HG02970 (cell line): ENCODE measurements at regions not wholly inside any gene's neighbourhood (a gene's known extent, or its start where the extent isn't known, plus 50 kb on each side); places are given as distances from the start of the nearest gene placed in this dataset.
"Not testable (repeated sequence)": the region's sequence is repeated elsewhere in the genome, so short reads cannot be mapped to it uniquely, and the experiment has no call there.

Experiments
- ATAC-seq: cut with Tn5 transposase; IDR thresholded peaks from one replicate; pipeline ENCODE4 v1.9.1; 2021; ENCODE audit warnings: mild to moderate bottlenecking, moderate library complexity, moderate number of reproducible peaks; ENCODE audit not compliant: unreplicated experiment, low FRiP score

DNA sequence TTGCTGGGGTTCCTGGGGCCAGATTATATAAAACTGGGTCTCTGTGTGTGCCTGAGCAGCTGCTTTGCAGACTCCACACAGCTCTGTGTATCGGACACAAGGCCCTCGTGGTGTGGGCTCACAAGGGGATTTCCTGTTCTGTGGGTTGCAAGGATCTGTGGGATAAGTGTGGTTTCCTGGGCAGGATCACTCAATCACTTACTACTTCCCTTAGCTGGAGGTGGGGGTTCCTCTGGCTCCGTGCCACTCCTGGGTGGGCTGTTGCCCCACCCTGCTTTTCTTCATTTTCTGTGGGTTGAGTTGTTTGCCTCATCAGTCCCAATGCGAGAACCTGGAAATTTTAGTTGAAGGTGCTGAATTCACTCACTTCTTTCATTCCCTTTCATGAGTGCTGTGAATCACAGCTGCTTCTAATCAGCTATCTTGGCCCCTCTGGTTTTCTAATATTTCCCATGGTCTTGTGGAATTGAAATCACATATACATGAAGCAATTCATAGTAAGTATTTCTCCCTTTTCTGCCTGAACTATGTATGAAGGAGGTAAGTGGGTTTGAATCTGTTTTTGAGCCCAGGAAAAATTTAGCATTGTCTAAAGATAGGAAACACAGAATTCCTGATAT is 196.3 kb downstream of the DCDC2C start:
- no peak for ATAC-seq

DNA sequence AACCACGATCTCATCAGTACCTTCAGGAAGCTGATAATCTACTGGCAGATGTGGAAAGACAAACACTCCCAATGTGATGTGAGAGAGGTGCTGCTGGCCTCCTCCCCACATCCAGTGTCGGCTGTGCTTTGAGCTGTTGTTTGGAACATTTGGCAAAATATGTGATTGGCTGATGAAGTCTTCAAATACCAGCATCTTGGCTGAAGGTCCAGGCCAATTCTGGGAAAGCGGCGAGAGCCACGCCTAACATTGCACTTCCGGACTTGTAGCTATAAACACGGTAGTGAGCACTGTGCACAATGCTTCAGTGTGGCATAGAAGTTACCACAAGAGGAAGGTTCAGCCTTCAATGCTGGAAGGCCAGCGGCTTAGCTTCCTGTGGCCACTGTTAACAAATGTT is 198.8 kb downstream of the DCDC2C start:
- ATAC-seq: no peak

DNA sequence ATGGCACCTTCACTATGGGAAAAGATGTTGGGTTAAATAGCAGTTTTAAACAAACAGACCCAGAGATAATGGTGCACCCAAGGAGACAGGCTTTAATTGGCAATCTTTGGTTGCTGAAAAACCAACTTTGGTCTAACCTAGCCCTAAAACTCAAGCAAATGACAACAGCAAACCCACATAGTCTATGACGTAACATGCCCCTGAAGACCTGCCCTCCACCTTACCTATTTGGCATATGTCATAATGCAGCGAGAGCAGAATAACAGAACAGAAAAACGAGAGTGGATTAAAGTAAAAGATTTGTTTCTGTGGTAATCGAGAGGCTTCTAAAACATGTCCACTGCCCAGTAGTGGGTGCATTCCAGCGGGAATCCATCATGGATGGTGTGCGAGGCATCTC is 200.7 kb downstream of the DCDC2C start:
- no peak for ATAC-seq

DNA sequence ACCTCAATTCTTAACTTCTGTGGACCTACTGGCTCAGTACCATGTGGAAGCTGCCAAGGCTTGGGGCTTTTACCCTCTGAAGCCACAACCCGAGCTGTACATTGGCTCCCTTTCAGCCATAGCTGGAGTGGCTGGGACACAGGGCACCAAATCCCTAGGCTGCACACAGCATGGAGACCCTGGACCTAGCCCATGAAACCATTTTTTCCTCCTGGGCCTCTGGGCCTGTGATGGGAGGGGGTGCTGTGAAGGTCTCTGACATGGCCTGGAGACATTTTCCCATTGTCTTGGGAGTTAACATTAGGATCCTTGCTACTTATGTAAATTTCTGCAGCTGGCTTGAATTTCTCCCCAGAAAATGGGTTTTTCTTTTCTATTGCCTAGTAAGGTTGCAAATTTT is 205.1 kb downstream of the DCDC2C start:
- ATAC-seq: not testable (repeated sequence)

DNA sequence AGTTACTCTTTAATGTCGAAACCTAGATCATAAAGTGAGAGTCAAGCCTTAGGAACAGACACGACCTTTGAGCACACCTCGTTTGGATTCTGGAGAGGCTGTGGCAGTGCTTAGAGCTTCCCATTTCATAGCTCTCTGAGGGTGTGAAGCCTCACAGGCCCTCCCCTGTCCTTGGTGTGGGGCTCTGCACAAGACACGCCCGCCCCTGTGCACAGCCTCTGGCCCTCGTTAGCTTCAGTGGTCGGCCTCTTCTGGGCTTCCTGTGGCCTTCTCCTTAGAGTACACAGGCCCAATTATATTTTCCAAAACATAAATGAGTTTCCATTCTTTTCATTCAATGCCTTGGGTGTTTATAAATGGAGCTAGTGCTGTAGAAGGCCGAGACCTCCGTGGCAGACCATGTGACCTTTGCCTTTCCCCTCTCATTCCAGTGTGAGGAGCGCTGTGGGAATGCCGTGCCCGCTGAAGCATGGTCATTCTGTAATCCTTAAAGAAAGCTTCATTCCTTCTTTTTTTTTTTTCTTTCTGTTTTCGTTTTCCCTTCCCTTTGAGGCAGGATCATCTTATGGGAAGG is 208.6 kb downstream of the DCDC2C start:
- ATAC-seq: no peak

DNA sequence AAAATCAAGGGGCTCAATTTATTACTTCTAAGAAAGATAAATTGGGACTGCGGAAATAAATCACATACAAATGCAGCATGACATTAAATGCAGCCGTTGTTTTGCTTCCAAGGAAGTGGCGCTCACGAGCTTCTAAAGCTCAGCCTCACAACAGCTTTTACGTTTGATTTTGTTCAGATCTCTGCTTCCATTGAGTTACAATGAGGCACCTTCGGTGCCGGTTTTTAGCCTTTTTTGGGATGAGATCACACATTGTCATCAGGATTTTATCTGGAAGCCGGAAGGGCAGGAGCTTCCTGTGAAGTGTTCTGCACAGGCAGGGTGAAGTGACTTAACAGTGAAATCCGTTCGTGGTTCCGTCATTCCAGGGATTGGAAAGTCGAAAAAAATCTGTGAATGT is 209.8 kb downstream of the DCDC2C start:
- ATAC-seq: no peak

DNA sequence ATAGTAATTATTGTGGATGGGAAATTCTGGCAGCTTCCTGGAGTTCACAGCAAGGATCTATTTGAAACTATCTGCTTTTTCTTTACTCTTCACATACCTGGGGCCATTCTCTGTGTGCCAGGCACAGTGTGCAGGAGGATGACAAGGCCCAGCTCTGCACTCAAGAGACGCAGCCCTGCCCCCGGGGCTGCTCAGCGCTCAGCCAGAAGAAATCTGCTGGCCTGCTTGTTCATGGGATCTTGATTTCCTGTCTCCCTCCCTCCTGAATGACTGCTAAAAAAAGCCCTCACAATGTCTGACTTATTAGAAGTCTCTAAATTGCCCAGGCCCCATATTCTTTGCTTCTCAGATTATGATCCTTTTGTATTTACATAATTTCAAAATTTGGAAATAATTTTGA is 210.9 kb downstream of the DCDC2C start:
- no peak for ATAC-seq

DNA sequence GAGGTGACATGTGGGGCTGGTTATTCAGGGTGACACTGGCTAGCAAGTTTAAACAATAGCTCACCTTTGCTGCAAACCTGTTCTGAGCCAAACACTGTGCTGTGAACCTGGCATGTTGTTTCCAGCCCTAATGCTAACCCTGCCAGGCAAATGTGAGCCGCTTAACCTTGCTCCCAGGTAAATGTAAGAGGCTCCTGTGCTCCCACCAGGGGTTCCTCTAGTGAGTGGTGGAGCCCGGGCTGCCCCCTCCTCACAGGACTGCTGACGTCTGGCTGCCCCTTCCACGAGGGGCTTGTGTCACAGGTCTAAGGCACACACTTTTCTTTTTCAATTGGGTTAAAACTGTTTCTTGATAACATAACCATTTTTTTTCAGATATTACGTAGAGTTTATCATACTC is 223.7 kb downstream of the DCDC2C start:
- no peak for ATAC-seq

DNA sequence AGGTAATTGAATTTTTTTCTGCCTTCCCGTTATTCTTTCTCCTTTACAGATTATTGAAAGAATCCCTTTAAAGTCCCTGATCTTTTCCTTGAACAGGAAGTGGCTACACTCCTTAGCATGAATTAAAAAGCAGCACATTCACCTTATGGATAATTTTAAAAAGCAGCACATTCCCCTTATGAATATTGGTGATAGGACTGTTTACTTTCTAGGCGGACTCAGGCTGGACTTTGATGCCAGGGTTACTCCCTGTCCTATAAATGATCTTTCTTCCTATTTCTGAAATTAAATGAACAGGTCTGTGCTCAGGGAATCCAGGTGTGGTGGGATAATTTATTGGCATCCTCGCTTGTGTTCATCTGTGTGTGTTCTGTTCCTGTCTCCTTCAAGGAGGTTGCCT is 226.0 kb downstream of the DCDC2C start:
- no peak for ATAC-seq

DNA sequence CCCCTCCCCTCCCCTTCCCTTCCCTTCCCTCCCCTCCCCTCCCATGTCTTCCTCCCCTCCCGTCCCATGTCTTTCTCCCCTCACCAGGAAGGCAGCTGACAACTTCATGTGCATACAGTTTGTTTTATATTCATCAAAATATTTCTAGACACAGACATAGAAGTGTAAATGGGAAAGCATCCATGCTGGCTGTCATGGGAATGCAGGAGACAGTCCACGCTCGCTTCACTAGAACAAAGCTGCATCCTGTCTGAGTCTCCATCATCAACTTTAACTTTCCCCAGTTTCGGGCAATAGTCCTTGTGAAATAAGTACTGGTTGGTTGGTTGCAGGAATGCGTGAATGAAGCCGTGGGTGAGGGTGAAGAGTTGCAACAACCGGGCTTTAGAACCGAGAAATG is 226.9 kb downstream of the DCDC2C start:
- ATAC-seq: no peak

DNA sequence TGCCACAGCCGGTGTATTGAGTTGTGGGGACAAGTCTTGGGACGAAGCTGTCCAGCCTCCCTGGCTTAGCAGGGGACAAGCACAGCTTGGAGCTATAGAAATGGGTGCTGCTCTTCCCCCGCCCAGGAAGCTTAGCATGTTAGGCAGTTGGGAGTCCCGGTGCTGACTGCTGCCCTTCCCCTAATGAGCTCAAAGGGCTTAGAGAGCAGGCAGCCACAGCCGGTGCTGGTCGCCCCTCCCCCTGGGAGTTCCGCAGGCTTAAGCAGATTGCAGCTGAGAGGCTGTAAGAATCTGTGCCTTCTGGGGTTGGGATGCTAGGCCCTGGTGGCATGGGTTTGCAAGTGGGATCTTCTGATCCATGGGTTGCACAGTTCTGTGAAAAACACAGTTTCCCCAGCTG is 237.3 kb downstream of the DCDC2C start:
- ATAC-seq: no peak

DNA sequence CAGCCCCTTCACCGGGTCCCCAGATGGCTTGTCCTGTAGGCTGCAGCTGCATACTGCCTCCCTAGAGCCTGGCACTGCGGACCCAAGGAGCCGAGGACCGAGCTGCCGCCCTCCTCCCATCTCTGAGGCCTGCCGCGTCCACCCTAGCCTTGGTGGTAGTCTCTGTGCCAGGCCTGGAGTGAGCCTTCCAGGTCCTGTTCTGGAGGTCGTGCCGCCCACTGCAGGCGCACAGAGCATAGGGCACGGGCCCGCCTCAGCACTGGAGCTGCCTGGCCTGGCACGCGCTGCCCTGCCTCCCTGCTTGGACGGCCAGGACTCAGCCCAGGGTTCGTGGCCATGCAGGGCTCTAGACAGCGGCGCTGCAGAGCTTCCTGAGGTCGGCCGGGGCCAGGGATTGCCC is 239.5 kb downstream of the DCDC2C start:
- no peak for ATAC-seq

DNA sequence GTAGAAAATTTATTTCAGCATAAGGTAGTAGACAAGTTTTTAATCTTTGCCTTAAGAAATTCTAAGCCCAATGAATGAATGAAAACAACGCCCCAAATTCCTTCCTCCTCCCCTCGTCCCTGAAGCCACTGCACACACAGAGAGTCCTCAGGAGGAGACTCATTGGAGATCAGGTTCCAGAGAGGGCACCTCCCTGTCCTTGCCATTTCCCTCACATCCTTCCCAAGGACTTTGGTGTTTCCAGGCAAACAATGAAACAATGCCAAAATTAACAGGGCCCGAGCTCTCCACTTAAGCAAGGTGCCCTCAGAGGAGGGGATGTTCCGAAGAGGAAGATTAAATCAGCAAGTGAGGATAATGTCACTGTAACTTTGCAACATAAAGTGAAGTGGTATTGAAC is 240.7 kb downstream of the DCDC2C start:
- ATAC-seq: no peak

DNA sequence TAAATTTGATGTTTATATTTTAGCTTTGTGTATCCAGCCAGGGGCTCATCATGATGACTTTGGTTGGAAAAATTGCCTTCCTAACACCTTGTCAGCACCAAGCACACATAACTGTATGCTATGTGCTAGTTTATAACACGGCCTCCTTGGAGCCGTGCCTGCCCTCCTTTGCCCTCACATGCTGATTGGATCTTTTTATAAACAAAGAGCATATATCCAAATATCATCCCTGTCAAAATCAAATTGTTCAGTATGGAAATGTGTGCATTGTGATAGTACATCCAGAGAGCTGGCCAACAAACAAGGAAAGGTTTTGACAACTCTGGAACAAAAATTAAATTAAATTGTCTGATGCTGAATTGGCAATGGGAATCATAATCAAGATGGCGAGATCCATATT is 241.5 kb downstream of the DCDC2C start:
- no peak for ATAC-seq

DNA sequence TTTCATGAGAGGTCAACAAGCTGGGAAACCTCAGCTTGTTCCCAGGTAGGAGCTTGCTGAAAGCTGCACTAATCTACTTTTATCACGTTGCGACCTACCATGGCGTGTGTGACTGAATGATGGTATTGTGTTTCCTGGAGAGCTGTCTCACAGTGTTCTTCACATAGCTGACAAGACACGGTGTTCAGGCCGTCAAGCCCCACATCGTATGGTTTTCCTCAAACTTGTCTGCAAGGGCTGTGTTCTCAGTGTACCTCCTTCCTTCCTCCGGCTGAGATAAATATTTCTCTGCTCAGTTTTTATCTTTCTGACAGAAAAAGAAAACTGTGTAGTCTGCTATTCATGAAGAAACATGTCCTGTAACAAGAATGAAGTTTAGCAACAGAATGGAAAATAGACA is 244.8 kb downstream of the DCDC2C start:
- ATAC-seq: no peak

DNA sequence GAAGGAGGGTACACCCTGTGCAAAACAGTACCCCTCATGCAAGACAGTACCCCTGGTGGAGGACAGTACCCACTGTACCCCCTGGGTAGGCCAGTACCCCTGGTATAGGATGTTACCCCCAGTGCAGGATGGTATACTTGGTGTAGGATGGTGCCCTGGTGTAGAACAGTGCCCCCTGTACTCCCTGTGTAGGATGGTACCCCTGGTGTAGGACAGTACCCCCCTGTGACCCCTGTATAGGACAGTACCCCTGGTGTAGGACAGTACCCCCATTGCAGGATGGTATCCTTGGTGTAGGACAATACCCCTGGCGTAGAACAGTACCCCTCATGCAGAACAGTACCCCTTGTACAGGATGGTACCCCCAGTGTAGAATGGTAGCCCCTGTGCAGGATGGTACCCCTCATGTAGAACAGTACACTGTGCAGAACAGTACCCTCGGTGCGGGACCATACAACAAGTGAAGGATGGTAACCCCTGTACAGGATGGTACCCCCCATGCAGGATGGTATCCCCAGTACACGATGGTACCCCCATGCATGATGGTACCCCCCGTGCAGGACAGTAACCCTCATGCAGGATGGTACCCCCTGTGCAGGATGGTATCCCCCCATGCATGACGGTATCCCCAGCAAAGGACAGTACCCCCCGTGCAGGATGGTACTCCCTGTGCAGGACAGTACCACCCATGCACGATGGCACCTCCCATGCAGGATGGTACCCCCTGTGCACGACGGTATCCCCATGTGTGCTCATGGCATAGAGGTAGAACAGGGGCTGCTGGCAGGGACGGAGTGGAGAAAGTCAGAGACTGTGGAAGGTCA is 248.0 kb downstream of the DCDC2C start:
- no peak for ATAC-seq

DNA sequence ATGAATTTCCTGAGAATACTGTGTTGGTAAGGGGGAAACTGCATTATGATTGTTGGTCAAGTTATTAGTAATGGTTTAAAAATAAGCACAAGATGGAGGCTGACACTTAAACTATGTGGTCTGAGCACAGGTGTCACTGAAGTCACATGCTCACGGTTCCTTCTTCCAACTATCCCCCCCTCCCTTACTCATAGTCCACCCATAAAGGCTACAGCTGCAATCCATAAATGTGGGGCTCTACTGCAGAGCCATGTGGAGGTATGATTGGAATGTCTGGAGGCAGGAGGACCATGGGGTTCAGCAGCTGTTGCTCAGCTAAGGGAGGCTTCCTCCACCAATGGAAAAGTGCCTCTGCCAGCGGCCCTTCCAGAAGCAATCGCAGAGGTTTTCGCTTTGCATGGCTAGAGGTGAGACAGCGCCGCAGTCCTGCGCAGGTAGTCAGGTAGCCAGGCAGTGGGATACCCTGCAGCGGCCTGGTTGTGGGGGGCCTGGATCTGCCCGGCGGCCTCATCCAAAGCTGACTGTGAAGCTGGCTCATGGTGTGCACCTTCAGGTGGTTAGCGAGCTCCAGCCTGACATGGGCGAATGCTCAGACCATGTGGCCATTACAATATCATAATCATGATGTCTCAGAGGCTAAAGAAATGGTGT is 249.6 kb downstream of the DCDC2C start:
- ATAC-seq: no peak

DNA sequence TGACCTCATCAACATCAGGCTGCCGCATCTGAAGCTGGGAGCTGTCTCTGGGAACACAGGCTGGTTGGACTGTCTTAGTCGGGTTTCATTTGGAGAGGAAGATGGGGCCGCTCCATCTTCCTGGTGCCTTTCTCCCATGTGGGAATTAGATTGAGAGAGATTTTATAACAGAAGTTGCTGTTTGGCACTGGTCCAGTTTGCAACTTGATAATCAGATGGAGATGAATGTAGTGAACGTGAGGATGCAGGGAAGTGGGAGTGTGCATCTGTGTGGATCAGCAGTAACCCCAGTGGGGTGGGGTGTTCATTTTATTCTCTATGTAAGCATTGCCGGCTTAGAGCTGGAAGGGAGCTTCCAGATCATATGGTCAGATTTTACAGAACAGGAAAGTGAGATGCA is 250.9 kb downstream of the DCDC2C start:
- ATAC-seq: no peak

DNA sequence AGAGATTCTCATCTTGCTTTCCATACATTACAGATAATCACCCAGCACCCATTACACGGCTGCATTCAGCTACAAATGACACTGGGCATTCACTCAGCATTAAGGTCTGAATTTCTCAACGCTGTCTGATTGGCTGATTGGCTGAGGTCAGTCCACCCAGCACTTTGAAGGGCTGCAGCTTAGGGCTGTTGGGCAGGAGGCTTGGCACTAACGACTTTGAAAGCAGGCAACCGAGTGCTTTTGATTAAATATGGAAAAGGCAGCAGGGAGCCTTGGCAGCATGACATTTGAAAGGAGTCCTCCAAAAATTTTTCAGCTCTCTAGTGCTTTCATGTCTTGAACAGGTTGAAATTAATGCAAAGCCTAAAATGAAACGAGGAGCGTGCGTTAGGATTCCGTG is 253.0 kb downstream of the DCDC2C start:
- no peak for ATAC-seq

DNA sequence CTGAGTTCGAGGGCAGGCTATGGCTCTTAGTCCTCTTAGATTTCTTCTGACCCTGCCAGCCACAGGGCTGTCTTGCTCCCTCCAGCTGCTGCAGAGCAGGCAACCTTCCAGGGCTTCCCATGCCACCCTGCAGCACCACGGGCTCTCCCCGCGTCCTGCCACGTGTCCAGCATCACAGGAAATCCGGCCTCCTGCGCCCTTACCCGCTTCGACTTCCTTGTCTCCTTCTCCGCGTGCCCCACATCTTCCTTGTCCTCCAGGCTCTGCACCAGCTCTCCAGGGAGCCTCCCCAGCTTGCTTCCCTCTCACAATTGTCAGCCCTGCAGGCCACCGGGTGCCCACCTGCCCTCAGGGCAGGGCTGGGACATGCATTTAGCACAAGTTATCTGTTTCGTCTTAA is 253.5 kb downstream of the DCDC2C start:
- ATAC-seq: no peak

DNA sequence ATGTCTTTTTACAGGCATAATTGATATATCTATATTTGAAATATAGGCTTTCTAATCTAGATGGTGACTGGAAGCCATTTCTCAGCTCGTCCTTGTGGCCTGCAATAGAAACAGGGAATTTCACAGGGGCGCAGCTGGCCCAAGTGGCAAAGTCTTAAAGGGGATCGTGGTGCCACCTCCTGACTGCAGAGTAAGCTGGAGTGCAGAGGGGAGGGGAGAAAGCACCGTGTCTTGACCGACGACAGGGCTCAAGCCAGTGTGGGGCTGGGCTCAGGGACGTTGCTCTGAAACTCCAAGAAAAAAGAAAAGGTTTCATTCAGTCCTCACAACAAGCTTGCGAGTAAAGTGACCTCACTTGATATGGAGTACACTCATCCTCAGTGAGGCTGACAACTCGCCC is 255.1 kb downstream of the DCDC2C start:
- ATAC-seq: no peak
